D721Med (cell line): ENCODE measurements at regions not wholly inside any gene's neighbourhood (a gene's known extent, or its start where the extent isn't known, plus 50 kb on each side); places are given as distances from the start of the nearest gene placed in this dataset.

Experiments used
- DNase-seq: peaks from one replicate; pipeline ENCODE4 v3.0.0; 2011; ENCODE audit warnings: low spot score; ENCODE audit not compliant: insufficient read length
- FAIRE-seq: peaks from 2 replicates; lab custom pipeline; 2011; peaks lifted over from hg19 to GRCh38; lab: Jason Lieb, UNC
- CTCF ChIP-seq: IDR thresholded peaks from 2 replicates; pipeline ENCODE4 v1.5.1; 2012; ENCODE audit warnings: mild to moderate bottlenecking, control low read depth; ENCODE audit not compliant: insufficient read depth; ENCODE audit errors: missing control alignments

- no peak for TF ChIP-seq CTCF
- DNase-seq (no peak), FAIRE-seq (peak; percentile 38)
Measured at GRCh38 chr1:198809247-198809646, 170.4 kb downstream of the PTPRC start.

- TF ChIP-seq CTCF, result no peak
- FAIRE-seq, result peak; percentile 88
- no peak for DNase-seq
Measured at GRCh38 chr1:198811449-198811848, 172.6 kb downstream of the PTPRC start.

- FAIRE-seq, result peak; percentile 97
- no peak for DNase-seq
- no peak for TF ChIP-seq CTCF
Measured at GRCh38 chr1:198823626-198824025, 184.8 kb downstream of the PTPRC start.

GRCh38 chr1:198825254-198825653, 186.4 kb downstream of the PTPRC start:
- DNase-seq (no peak), FAIRE-seq (peak; percentile 95)
- TF ChIP-seq CTCF, result no peak

- FAIRE-seq (no peak), DNase-seq (no peak)
- TF ChIP-seq CTCF, result no peak
Measured at GRCh38 chr1:198829356-198829755, 190.5 kb downstream of the PTPRC start.

GRCh38 chr1:198829944-198830343, 191.1 kb downstream of the PTPRC start:
- TF ChIP-seq CTCF, result peak; percentile 1
- FAIRE-seq, result no peak
- no peak for DNase-seq

- TF ChIP-seq CTCF, result no peak
- FAIRE-seq (no peak), DNase-seq (no peak)
Measured at GRCh38 chr1:198830412-198830811, 191.6 kb downstream of the PTPRC start.
